GM18502 (cell line): ENCODE measurements at regions not wholly inside any gene's neighbourhood (a gene's known extent, or its start where the extent isn't known, plus 50 kb on each side); places are given as distances from the start of the nearest gene placed in this dataset.
"Not testable (repeated sequence)": the region's sequence is repeated elsewhere in the genome, so short reads cannot be mapped to it uniquely, and the experiment has no call there.

Source experiments
- ATAC-seq: cut with Tn5 transposase; IDR thresholded peaks from one replicate; pipeline ENCODE4 v1.9.1; 2021; ENCODE audit warnings: mild to moderate bottlenecking; ENCODE audit not compliant: unreplicated experiment, poor library complexity

DNA sequence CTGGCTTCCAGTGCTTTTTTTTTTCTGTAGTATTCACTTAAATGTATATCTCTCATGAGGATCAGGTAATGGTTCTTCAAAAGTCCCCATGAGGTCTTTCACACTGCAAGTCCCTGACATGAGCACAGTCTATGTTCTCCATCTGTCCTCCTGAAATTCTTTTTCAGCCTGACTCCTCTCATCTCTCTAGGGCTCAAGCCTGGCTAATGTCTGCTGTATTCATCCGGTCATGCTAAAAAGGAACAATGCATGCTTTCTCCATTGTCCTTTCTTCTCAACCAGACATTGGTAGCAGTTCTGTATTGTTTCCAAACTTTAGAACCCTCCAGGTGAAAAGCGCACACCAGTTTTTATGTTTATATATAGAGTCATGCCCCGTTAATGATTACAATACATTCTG is 368.3 kb upstream of the OLFM3 start:
- no peak for ATAC-seq

GRCh38 chr1:102336602-102337001 is 339.9 kb upstream of the OLFM3 start:
- ATAC-seq: no peak

- no peak for ATAC-seq
Observed at GRCh38 chr1:102318104-102318806, 321.5 kb upstream of the OLFM3 start.

- no peak for ATAC-seq
Observed at GRCh38 chr1:102315096-102315495, 318.4 kb upstream of the OLFM3 start.

GRCh38 chr1:102296116-102296515 is 299.4 kb upstream of the OLFM3 start:
- no peak for ATAC-seq

DNA sequence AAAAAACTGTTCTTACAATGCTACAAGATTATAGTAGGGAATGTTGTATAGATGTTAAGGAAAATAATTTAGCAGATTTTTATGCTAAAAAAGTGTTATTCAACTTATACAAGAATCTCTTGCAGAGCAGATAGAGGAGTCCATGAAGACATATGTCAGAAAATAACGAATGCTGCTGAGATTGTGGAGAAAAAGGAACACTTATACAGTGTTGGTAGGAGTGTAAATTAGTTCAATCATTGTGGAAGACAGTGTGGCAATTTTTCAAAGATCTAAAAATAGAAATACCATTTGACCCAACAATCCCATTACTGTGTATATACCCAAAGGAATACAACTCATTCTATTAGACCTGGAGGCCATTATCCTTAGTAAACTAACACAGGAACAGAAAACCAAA is 286.2 kb upstream of the OLFM3 start:
- no peak for ATAC-seq

- ATAC-seq: no peak
Observed at GRCh38 chr1:102262994-102263393, 266.3 kb upstream of the OLFM3 start.

- ATAC-seq: no peak
Observed at GRCh38 chr1:102252731-102253505, 256.2 kb upstream of the OLFM3 start.

GRCh38 chr1:102241431-102242338 is 245.0 kb upstream of the OLFM3 start:
- ATAC-seq: peak; percentile 85

GRCh38 chr1:102239247-102239646 is 242.5 kb upstream of the OLFM3 start:
- ATAC-seq: no peak

DNA sequence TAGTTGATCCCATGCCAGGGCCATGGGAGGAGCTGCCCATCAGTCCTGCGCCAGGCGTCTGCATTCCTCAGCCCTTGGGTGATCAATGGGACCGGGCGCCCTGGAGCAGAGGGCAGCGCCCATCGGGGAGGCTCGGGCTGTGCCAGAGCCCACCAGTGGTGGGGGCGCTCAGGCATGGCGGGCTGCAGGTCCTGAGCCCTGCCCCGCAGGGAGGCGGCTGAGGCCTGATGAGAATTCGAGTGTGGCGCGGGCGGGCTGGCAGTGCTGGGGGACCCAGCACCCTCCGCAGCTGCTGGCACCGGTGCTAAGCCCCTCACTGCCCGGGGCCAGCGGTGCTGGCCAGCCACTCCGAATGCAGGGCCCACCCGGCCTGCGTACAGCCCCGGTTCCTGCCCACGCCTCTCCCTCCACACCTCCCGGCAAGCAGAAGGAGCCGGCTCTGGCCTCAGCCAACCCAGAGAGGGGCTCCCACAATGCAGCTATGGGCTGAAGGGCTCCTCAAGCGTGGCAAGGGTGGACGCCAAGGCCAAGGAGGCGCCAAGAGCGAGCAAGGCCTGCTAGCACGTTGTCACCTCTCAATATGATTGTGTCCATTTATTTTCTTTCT is 238.1 kb upstream of the OLFM3 start:
- ATAC-seq: no peak

- peak; percentile 66 for ATAC-seq
Observed at GRCh38 chr1:102219463-102219862, 222.7 kb upstream of the OLFM3 start.

DNA sequence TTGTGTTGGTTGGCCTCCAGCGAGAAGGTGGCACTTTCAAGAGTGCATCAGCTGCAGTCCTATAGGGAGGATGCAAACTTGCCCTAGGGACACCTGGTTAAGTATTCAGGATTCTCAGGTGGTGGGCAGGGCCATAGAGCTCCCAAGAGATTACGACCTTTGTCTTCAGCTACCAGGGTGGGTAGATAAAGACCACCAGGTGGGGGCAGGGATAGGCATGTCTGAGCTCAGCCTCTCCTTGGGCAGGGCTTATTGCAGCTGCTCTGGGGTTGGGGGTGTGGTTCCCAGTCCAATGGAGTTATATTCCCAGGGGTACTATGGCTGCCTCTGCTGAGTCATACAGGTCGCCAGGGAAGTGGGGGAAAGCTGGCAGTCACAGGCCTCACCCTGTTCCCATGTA is 214.2 kb upstream of the OLFM3 start:
- ATAC-seq: not testable (repeated sequence)

- ATAC-seq: no peak
Observed at GRCh38 chr1:102191723-102192122, 195.0 kb upstream of the OLFM3 start.

- ATAC-seq: no peak
Observed at GRCh38 chr1:102190429-102190828, 193.7 kb upstream of the OLFM3 start.

DNA sequence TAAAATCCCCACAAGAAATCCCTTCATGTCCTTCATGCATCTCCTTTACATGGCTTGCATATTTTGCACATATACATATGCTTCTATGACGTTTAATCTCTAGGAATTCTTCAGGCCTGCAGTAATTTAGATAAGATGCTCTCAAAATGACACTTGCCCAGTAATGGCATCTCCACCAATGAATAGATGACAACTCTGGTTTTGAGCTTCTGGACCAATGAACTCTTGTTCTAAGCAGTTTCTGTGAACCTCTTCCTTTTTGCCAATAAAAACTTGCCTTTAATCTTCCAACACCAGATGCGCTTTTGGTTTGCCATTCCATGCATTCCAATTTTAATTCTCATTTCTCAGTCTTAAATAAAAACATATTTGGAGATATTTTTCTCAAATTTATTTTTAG is 189.8 kb upstream of the OLFM3 start:
- no peak for ATAC-seq

DNA sequence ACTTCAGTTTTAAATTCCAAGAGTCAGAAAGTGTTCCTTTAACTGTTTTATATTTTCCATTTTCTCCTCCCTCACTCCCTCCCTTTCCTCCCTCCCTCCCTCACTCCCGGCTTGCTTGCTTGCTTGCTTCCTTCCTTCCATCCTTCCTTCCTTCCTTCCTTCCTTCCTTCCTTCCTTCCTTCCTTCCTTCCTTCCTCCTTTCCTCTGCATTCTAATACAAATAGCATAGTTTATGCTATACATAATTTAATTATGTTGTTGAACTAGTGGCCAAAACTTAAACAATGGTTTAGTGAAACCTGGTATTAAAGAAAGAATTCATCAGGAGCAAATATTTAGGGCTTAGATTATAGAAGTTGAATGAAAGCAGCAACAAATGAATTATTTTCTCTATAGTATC is 188.5 kb upstream of the OLFM3 start:
- ATAC-seq: no peak

- no peak for ATAC-seq
Observed at GRCh38 chr1:102184477-102184876, 187.8 kb upstream of the OLFM3 start.

DNA sequence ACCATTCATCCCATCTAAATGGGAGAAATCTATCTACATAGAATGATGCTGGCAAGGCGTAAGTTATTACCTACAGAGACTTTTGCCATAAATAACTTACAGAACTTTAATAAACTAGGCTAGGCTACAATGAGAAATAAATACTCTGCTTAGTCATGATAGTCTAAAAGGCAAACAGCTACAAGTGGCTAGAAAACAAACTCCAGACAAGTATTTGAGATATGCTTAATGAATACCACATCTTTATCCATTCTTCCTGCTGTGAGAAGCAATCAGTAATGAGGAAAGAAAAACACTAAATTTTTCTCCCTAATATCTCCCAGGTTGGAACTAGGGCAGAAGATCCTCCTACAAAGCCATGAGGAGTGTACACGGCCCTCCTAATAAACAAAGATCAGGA is 187.0 kb upstream of the OLFM3 start:
- no peak for ATAC-seq

DNA sequence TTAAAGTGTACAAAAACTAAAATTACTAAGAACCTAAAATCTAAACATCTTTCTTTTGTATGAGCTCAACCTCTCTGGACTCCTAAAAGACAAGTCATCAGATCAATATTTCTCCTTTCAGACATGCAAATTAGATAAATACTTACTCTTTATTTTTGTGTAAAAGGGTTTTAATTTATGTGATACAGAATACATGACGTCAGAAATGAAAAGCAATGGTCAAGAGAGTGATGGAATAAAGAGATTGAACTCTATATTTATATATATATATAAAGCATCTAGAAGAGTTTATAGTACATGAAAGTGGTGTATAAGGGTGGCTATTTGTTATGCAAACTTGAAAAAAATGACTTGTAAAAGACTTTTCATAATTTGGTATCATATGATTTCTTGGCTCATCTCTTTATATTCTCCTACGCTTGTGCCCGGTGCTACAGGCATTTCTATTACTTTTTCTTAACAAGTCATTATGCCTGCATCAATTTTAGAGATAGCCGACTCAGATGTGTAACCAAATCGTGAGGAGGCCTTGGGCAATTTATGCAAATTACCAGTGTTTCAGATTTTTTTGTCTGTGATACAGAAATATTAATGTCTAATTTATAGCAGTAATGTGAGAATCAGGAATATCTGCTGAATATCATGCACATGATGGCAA is 186.0 kb upstream of the OLFM3 start:
- no peak for ATAC-seq
